K562 (cell line): ENCODE measurements at regions not wholly inside any gene's neighbourhood (a gene's known extent, or its start where the extent isn't known, plus 50 kb on each side); places are given as distances from the start of the nearest gene placed in this dataset.

Experiments used
- GABPA ChIP-seq: fragments of 200-800 bp; sonication (Bioruptor generic); conservative IDR thresholded peaks from 2 replicates; pipeline ENCODE4 v1.6.1; 2016; ENCODE audit warnings: low read depth, missing genetic modification characterization, missing compliant biosample characterization
- HNRNPH1 ChIP-seq: fragments of 200-400 bp; formaldehyde crosslinking; optimal IDR thresholded peaks from 2 replicates; pipeline ENCODE3; 2017; ENCODE audit warnings: low read depth, mild to moderate bottlenecking, low read length, moderate library complexity
- KDM2B ChIP-seq: fragments of 250-450 bp; sonication (Bioruptor Pico); IDR thresholded peaks from 2 replicates; pipeline ENCODE4 v1.8.0; 2021; ENCODE audit warnings: mild to moderate bottlenecking, moderate library complexity
- NR3C1 ChIP-seq: sonication (generic); formaldehyde crosslinking; IDR thresholded peaks from 2 replicates; pipeline ENCODE4 v1.8.1; 2022; ENCODE audit warnings: missing genetic modification reagents
- RCOR1 ChIP-seq, 2 experiments: IDR thresholded peaks; 2 replicates each; pipeline ENCODE4 v1.6.1; 2012; ENCODE audit warnings: low read depth in 2 of 2, low read length in 2 of 2, borderline replicate concordance in 1 of 2, improper control_type of control experiment in 1 of 2
- SMARCB1 ChIP-seq: IDR thresholded peaks from 2 replicates; pipeline ENCODE4 v1.6.1; 2011; ENCODE audit warnings: improper control_type of control experiment, low read depth; ENCODE audit not compliant: insufficient read length
- ZFX ChIP-seq: sonication (generic); formaldehyde crosslinking; IDR thresholded peaks from 2 replicates; pipeline ENCODE4 v1.8.0; 2022; ENCODE audit warnings: mild to moderate bottlenecking, missing genetic modification reagents, moderate library complexity
- TF ChIP-seq, protein P1 (sequence below): fragments of 250-450 bp; sonication (Bioruptor Pico); IDR thresholded peaks from 2 replicates; pipeline ENCODE4 v1.9.0; 2021; ENCODE audit warnings: mild to moderate bottlenecking, inconsistent platforms
- TF ChIP-seq, protein P2 (sequence below): sonication (generic); formaldehyde crosslinking; IDR thresholded peaks from 2 replicates; pipeline ENCODE4 v1.8.1; 2023; ENCODE audit warnings: mild to moderate bottlenecking, missing genetic modification reagents, moderate library complexity
- TF ChIP-seq, protein P3 (sequence below): sonication (generic); formaldehyde crosslinking; IDR thresholded peaks from 2 replicates; pipeline ENCODE4 v1.8.0; 2022; ENCODE audit warnings: mild to moderate bottlenecking, missing genetic modification reagents
- TF ChIP-seq, protein P4 (sequence below), 2 experiments: fragments of 450-650 bp in 1 of 2; IDR thresholded peaks; 2 replicates each; pipeline ENCODE4 v1.6.1; 2011 to 2017; ENCODE audit warnings: low read depth in 2 of 2, antibody characterized with exemption in 1 of 2, borderline replicate concordance in 1 of 2, low read length in 1 of 2, mild to moderate bottlenecking in 1 of 2, mixed read lengths in 1 of 2; ENCODE audit not compliant: control insufficient read depth in 1 of 2

DNA sequence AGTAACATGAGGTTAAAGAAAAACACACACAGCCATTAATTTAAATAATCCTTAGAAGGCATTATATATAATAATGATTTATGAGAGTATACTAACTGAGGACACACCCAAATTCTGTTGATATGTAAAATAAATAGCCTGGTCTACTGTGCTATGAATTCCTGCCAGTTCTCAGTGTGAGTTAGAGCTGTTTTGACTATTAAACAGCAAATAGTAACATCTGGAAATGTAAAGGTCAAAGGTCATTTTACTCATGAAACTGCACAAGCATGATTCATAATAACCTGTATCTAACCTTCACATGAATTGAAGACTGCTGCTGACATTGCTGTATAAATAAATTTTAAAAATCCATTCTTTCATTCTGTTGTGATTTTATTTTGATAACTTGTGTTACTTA is 966.7 kb downstream of the SLC6A15 start (continued):
- TF ChIP-seq, protein P1, sequence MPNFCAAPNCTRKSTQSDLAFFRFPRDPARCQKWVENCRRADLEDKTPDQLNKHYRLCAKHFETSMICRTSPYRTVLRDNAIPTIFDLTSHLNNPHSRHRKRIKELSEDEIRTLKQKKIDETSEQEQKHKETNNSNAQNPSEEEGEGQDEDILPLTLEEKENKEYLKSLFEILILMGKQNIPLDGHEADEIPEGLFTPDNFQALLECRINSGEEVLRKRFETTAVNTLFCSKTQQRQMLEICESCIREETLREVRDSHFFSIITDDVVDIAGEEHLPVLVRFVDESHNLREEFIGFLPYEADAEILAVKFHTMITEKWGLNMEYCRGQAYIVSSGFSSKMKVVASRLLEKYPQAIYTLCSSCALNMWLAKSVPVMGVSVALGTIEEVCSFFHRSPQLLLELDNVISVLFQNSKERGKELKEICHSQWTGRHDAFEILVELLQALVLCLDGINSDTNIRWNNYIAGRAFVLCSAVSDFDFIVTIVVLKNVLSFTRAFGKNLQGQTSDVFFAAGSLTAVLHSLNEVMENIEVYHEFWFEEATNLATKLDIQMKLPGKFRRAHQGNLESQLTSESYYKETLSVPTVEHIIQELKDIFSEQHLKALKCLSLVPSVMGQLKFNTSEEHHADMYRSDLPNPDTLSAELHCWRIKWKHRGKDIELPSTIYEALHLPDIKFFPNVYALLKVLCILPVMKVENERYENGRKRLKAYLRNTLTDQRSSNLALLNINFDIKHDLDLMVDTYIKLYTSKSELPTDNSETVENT (CRISPR knock-in tag) = no peak
- TF ChIP-seq, protein P2, sequence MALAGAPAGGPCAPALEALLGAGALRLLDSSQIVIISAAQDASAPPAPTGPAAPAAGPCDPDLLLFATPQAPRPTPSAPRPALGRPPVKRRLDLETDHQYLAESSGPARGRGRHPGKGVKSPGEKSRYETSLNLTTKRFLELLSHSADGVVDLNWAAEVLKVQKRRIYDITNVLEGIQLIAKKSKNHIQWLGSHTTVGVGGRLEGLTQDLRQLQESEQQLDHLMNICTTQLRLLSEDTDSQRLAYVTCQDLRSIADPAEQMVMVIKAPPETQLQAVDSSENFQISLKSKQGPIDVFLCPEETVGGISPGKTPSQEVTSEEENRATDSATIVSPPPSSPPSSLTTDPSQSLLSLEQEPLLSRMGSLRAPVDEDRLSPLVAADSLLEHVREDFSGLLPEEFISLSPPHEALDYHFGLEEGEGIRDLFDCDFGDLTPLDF = no peak
- TF ChIP-seq, protein P3, sequence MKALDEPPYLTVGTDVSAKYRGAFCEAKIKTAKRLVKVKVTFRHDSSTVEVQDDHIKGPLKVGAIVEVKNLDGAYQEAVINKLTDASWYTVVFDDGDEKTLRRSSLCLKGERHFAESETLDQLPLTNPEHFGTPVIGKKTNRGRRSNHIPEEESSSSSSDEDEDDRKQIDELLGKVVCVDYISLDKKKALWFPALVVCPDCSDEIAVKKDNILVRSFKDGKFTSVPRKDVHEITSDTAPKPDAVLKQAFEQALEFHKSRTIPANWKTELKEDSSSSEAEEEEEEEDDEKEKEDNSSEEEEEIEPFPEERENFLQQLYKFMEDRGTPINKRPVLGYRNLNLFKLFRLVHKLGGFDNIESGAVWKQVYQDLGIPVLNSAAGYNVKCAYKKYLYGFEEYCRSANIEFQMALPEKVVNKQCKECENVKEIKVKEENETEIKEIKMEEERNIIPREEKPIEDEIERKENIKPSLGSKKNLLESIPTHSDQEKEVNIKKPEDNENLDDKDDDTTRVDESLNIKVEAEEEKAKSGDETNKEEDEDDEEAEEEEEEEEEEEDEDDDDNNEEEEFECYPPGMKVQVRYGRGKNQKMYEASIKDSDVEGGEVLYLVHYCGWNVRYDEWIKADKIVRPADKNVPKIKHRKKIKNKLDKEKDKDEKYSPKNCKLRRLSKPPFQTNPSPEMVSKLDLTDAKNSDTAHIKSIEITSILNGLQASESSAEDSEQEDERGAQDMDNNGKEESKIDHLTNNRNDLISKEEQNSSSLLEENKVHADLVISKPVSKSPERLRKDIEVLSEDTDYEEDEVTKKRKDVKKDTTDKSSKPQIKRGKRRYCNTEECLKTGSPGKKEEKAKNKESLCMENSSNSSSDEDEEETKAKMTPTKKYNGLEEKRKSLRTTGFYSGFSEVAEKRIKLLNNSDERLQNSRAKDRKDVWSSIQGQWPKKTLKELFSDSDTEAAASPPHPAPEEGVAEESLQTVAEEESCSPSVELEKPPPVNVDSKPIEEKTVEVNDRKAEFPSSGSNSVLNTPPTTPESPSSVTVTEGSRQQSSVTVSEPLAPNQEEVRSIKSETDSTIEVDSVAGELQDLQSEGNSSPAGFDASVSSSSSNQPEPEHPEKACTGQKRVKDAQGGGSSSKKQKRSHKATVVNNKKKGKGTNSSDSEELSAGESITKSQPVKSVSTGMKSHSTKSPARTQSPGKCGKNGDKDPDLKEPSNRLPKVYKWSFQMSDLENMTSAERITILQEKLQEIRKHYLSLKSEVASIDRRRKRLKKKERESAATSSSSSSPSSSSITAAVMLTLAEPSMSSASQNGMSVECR (CRISPR knock-in tag) = no peak
- TF ChIP-seq HNRNPH1 (no peak), SMARCB1 (no peak), ZFX (no peak), NR3C1 (CRISPR knock-in tag) (no peak), GABPA (no peak), KDM2B (CRISPR knock-in tag) (no peak), RCOR1 (IDR thresholded peaks at IDR 0.05; ENCODE audit: borderline replicate concordance in 1 of 2, low read depth in 2 of 2, low read length in 2 of 2) (no peak)
- TF ChIP-seq, protein P4, sequence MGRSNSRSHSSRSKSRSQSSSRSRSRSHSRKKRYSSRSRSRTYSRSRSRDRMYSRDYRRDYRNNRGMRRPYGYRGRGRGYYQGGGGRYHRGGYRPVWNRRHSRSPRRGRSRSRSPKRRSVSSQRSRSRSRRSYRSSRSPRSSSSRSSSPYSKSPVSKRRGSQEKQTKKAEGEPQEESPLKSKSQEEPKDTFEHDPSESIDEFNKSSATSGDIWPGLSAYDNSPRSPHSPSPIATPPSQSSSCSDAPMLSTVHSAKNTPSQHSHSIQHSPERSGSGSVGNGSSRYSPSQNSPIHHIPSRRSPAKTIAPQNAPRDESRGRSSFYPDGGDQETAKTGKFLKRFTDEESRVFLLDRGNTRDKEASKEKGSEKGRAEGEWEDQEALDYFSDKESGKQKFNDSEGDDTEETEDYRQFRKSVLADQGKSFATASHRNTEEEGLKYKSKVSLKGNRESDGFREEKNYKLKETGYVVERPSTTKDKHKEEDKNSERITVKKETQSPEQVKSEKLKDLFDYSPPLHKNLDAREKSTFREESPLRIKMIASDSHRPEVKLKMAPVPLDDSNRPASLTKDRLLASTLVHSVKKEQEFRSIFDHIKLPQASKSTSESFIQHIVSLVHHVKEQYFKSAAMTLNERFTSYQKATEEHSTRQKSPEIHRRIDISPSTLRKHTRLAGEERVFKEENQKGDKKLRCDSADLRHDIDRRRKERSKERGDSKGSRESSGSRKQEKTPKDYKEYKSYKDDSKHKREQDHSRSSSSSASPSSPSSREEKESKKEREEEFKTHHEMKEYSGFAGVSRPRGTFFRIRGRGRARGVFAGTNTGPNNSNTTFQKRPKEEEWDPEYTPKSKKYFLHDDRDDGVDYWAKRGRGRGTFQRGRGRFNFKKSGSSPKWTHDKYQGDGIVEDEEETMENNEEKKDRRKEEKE (IDR thresholded peaks at IDR 0.05; ENCODE audit: borderline replicate concordance in 1 of 2, control insufficient read depth in 1 of 2, low read depth in 2 of 2, low read length in 1 of 2) = no peak
